ENCODE measurements at regions not wholly inside any gene's neighbourhood (a gene's known extent, or its start where the extent isn't known, plus 50 kb on each side); places are given as distances from the start of the nearest gene placed in this dataset.

GRCh38 chr2:164032995-164033394 is 297.2 kb upstream of the FIGN start:
- Histone ChIP-seq H3K36me3 (ENCODE audit: insufficient read depth, insufficient read length, low read length) (no peaks in the 10 kb centered on the region), H3K4me1 (ENCODE audit: insufficient read depth, insufficient read length) (no peaks in the 10 kb centered on the region), H3K4me3 (ENCODE audit: insufficient read length, low read depth) (no peak overlapping the region), H3K9ac (ENCODE audit: insufficient read length, low read depth) (no peak overlapping the region), H3K9me3 (ENCODE audit: insufficient read depth, low read length) (no peaks in the 10 kb centered on the region), H3K27me3 (ENCODE audit: insufficient read depth, insufficient read length) (no peaks in the 10 kb centered on the region)
- no peak for DNase-seq (ENCODE audit: low read depth, low spot score)
- TF ChIP-seq YY1 (IDR thresholded peaks at IDR 0.05; ENCODE audit: insufficient read depth, insufficient read length): no peak
- no peak for TF ChIP-seq SUZ12 (IDR thresholded peaks at IDR 0.05; ENCODE audit: extremely low read depth, insufficient read depth, insufficient read length)
- no peak for TF ChIP-seq ZNF274 (IDR thresholded peaks at IDR 0.05; ENCODE audit: low read depth, low read length)

GRCh38 chr2:164030623-164031022 is 294.8 kb upstream of the FIGN start:
- no peaks in the 10 kb centered on the region for H3K4me1 ChIP-seq (ENCODE audit: insufficient read depth, insufficient read length)
- H3K36me3 ChIP-seq (ENCODE audit: insufficient read depth, insufficient read length, low read length): no peaks in the 10 kb centered on the region
- DNase-seq (ENCODE audit: low read depth, low spot score): no peak

GRCh38 chr2:164028814-164029534 is 293.2 kb upstream of the FIGN start:
- TF ChIP-seq YY1 (IDR thresholded peaks at IDR 0.05; ENCODE audit: insufficient read depth, insufficient read length): no peak
- no peak for TF ChIP-seq ZNF274 (IDR thresholded peaks at IDR 0.05; ENCODE audit: low read depth, low read length)
- TF ChIP-seq SUZ12 (IDR thresholded peaks at IDR 0.05; ENCODE audit: extremely low read depth, insufficient read depth, insufficient read length): no peak
- H3K9ac ChIP-seq (ENCODE audit: insufficient read length, low read depth): no peak overlapping the region
- H3K4me3 ChIP-seq (ENCODE audit: insufficient read length, low read depth): no peak overlapping the region
- no peaks in the 10 kb centered on the region for H3K4me1 ChIP-seq (ENCODE audit: insufficient read depth, insufficient read length)
- H3K36me3 ChIP-seq (ENCODE audit: insufficient read depth, insufficient read length, low read length): no peaks in the 10 kb centered on the region
- no peaks in the 10 kb centered on the region for H3K9me3 ChIP-seq (ENCODE audit: insufficient read depth, low read length)
- no peak for DNase-seq (ENCODE audit: low read depth, low spot score)
- no peaks in the 10 kb centered on the region for H3K27me3 ChIP-seq (ENCODE audit: insufficient read depth, insufficient read length)

More at GRCh38 chr2:164030623-164031022, 294.8 kb upstream of the FIGN start:
- Histone ChIP-seq H3K4me3 (ENCODE audit: insufficient read length, low read depth) (no peak overlapping the region), H3K27me3 (ENCODE audit: insufficient read depth, insufficient read length) (no peaks in the 10 kb centered on the region), H3K9me3 (ENCODE audit: insufficient read depth, low read length) (no peaks in the 10 kb centered on the region), H3K9ac (ENCODE audit: insufficient read length, low read depth) (no peak overlapping the region)
- TF ChIP-seq SUZ12 (IDR thresholded peaks at IDR 0.05; ENCODE audit: extremely low read depth, insufficient read depth, insufficient read length) (no peak), ZNF274 (IDR thresholded peaks at IDR 0.05; ENCODE audit: low read depth, low read length) (no peak), YY1 (IDR thresholded peaks at IDR 0.05; ENCODE audit: insufficient read depth, insufficient read length) (no peak)

- no peak overlapping the region for H3K9ac ChIP-seq (ENCODE audit: insufficient read length, low read depth)
- no peak for TF ChIP-seq SUZ12 (IDR thresholded peaks at IDR 0.05; ENCODE audit: extremely low read depth, insufficient read depth, insufficient read length)
- TF ChIP-seq YY1 (IDR thresholded peaks at IDR 0.05; ENCODE audit: insufficient read depth, insufficient read length): no peak
- no peak for TF ChIP-seq ZNF274 (IDR thresholded peaks at IDR 0.05; ENCODE audit: low read depth, low read length)
- no peaks in the 10 kb centered on the region for H3K27me3 ChIP-seq (ENCODE audit: insufficient read depth, insufficient read length)
- no peaks in the 10 kb centered on the region for H3K9me3 ChIP-seq (ENCODE audit: insufficient read depth, low read length)
- H3K36me3 ChIP-seq (ENCODE audit: insufficient read depth, insufficient read length, low read length): no peaks in the 10 kb centered on the region
- no peaks in the 10 kb centered on the region for H3K4me1 ChIP-seq (ENCODE audit: insufficient read depth, insufficient read length)
- no peak overlapping the region for H3K4me3 ChIP-seq (ENCODE audit: insufficient read length, low read depth)
- no peak for DNase-seq (ENCODE audit: low read depth, low spot score)
Observed at GRCh38 chr2:164024396-164024795, 288.6 kb upstream of the FIGN start.

GRCh38 chr2:164023896-164024295 is 288.1 kb upstream of the FIGN start:
- no peak overlapping the region for H3K9ac ChIP-seq (ENCODE audit: insufficient read length, low read depth)

GRCh38 chr2:164015328-164016123 is 279.7 kb upstream of the FIGN start:
- H3K4me3 ChIP-seq (ENCODE audit: insufficient read length, low read depth): no peak overlapping the region
- no peak for DNase-seq (ENCODE audit: low read depth, low spot score)

More at GRCh38 chr2:164023896-164024295, 288.1 kb upstream of the FIGN start:
- no peaks in the 10 kb centered on the region for H3K4me1 ChIP-seq (ENCODE audit: insufficient read depth, insufficient read length)
- H3K36me3 ChIP-seq (ENCODE audit: insufficient read depth, insufficient read length, low read length): no peaks in the 10 kb centered on the region
- DNase-seq (ENCODE audit: low read depth, low spot score): no peak
- H3K9me3 ChIP-seq (ENCODE audit: insufficient read depth, low read length): no peaks in the 10 kb centered on the region
- TF ChIP-seq YY1 (IDR thresholded peaks at IDR 0.05; ENCODE audit: insufficient read depth, insufficient read length) (no peak), ZNF274 (IDR thresholded peaks at IDR 0.05; ENCODE audit: low read depth, low read length) (no peak), SUZ12 (IDR thresholded peaks at IDR 0.05; ENCODE audit: extremely low read depth, insufficient read depth, insufficient read length) (no peak)
- H3K4me3 ChIP-seq (ENCODE audit: insufficient read length, low read depth): no peak overlapping the region
- no peaks in the 10 kb centered on the region for H3K27me3 ChIP-seq (ENCODE audit: insufficient read depth, insufficient read length)

GRCh38 chr2:164014791-164015190 is 279.0 kb upstream of the FIGN start:
- TF ChIP-seq SUZ12 (IDR thresholded peaks at IDR 0.05; ENCODE audit: extremely low read depth, insufficient read depth, insufficient read length) (no peak), ZNF274 (IDR thresholded peaks at IDR 0.05; ENCODE audit: low read depth, low read length) (no peak), YY1 (IDR thresholded peaks at IDR 0.05; ENCODE audit: insufficient read depth, insufficient read length) (no peak)
- no peak overlapping the region for H3K9ac ChIP-seq (ENCODE audit: insufficient read length, low read depth)
- peaks cover 3% of the 10 kb centered on the region for H3K4me1 ChIP-seq (ENCODE audit: insufficient read depth, insufficient read length)
- no peak overlapping the region for H3K4me3 ChIP-seq (ENCODE audit: insufficient read length, low read depth)
- H3K27me3 ChIP-seq (ENCODE audit: insufficient read depth, insufficient read length): no peaks in the 10 kb centered on the region
- DNase-seq (ENCODE audit: low read depth, low spot score): no peak
- no peaks in the 10 kb centered on the region for H3K9me3 ChIP-seq (ENCODE audit: insufficient read depth, low read length)
- no peaks in the 10 kb centered on the region for H3K36me3 ChIP-seq (ENCODE audit: insufficient read depth, insufficient read length, low read length)

More at GRCh38 chr2:164015328-164016123, 279.7 kb upstream of the FIGN start:
- Histone ChIP-seq H3K9ac (ENCODE audit: insufficient read length, low read depth) (no peak overlapping the region), H3K27me3 (ENCODE audit: insufficient read depth, insufficient read length) (no peaks in the 10 kb centered on the region), H3K36me3 (ENCODE audit: insufficient read depth, insufficient read length, low read length) (no peaks in the 10 kb centered on the region), H3K4me1 (ENCODE audit: insufficient read depth, insufficient read length) (peaks cover 3% of the 10 kb centered on the region), H3K9me3 (ENCODE audit: insufficient read depth, low read length) (no peaks in the 10 kb centered on the region)
- no peak for TF ChIP-seq SUZ12 (IDR thresholded peaks at IDR 0.05; ENCODE audit: extremely low read depth, insufficient read depth, insufficient read length)
- no peak for TF ChIP-seq YY1 (IDR thresholded peaks at IDR 0.05; ENCODE audit: insufficient read depth, insufficient read length)
- TF ChIP-seq ZNF274 (IDR thresholded peaks at IDR 0.05; ENCODE audit: low read depth, low read length): no peak

All from NT2/D1 (cell line).